AG09309 (cell line): ENCODE measurements at regions not wholly inside any gene's neighbourhood (a gene's known extent, or its start where the extent isn't known, plus 50 kb on each side); places are given as distances from the start of the nearest gene placed in this dataset.
"Not testable (repeated sequence)": the region's sequence is repeated elsewhere in the genome, so short reads cannot be mapped to it uniquely, and the experiment has no call there.

Experiments
- DNase-seq: peaks from one replicate; pipeline ENCODE4 v3.0.0-alpha.2; 2010; ENCODE audit warnings: low read depth
- H3K4me3 ChIP-seq: 2 replicates; pipeline ENCODE4 v1.5.1; 2011; ENCODE audit warnings: mild to moderate bottlenecking, low read depth, low read length, moderate library complexity; ENCODE audit not compliant: control insufficient read depth
- TF ChIP-seq, protein P1 (sequence below): IDR thresholded peaks from 2 replicates; pipeline ENCODE4 v1.5.1; 2011; ENCODE audit warnings: mild to moderate bottlenecking, low read depth, low read length, inconsistent platforms; ENCODE audit not compliant: insufficient read depth, control insufficient read depth; ENCODE audit errors: missing control alignments

DNA sequence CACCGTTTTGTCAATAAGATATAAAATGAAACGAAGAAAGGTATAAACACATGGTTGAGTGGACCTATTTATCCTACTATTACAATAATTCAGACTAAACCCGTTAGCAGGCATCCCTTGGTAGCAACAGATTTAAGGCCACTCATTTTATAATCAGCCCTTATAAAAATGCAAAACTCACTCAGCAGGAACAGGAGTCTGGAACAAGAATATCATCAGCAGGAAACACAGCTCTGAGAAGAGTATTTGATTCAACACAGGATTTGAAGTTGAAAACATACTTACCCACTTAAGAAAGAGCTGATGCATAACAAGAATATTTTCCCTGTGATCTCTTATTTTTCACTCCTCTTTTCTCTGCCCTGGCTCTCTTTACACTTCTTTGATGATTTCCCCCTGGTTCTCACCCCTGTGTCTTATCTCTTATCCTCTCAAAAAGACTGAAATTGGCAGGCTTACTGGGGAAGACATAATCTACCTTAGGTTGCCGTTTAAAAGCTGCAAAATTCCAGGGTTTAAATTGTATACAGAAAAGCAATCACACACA, 1722.7 kb downstream of the SLITRK5 start:
- TF ChIP-seq, protein P1, sequence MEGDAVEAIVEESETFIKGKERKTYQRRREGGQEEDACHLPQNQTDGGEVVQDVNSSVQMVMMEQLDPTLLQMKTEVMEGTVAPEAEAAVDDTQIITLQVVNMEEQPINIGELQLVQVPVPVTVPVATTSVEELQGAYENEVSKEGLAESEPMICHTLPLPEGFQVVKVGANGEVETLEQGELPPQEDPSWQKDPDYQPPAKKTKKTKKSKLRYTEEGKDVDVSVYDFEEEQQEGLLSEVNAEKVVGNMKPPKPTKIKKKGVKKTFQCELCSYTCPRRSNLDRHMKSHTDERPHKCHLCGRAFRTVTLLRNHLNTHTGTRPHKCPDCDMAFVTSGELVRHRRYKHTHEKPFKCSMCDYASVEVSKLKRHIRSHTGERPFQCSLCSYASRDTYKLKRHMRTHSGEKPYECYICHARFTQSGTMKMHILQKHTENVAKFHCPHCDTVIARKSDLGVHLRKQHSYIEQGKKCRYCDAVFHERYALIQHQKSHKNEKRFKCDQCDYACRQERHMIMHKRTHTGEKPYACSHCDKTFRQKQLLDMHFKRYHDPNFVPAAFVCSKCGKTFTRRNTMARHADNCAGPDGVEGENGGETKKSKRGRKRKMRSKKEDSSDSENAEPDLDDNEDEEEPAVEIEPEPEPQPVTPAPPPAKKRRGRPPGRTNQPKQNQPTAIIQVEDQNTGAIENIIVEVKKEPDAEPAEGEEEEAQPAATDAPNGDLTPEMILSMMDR, result no peak
- no peak for DNase-seq
- H3K4me3 ChIP-seq, result no peak overlapping the region

DNA sequence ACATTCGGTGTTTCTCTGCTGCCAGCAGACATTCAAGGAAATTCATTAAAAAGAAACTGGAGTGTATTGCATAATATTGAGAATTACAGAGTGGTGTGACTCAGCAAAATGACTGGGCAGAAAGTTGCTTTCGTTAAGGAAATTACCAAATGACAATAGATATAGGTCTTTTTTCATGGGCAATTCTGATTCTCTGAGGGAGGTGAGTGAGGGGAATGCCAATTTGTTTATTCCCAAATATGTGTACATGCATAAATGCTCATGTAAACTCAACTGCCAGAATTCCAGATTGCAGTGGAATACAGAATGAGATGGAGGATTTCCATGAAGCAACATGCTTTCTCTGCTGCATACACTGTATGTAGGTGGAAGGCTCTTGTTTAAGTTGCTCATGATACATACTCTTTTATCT, 1730.1 kb downstream of the SLITRK5 start:
- TF ChIP-seq, protein P1, result no peak
- no peak for DNase-seq
- no peak overlapping the region for H3K4me3 ChIP-seq

DNA sequence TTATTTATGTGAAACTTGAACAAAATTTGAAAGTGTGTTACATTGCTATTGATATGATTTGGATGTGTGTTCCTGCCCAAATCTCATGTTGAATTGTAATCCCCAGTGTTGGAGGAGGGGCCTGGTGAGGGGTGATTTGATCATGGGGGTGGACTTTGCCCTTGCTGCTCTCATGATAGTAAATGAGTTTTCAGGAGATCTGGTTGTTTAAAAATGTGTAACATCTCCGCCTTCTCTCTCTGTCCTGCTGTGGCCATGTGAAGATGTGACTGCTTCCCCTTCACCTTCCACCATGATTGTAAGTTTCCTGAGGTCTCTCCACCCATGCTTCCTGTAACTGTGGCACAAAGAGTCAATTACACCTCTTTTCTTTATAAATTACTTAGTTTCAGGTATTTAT, 1731.0 kb downstream of the SLITRK5 start:
- DNase-seq, result no peak
- TF ChIP-seq, protein P1, result no peak
- H3K4me3 ChIP-seq, result no peak overlapping the region

DNA sequence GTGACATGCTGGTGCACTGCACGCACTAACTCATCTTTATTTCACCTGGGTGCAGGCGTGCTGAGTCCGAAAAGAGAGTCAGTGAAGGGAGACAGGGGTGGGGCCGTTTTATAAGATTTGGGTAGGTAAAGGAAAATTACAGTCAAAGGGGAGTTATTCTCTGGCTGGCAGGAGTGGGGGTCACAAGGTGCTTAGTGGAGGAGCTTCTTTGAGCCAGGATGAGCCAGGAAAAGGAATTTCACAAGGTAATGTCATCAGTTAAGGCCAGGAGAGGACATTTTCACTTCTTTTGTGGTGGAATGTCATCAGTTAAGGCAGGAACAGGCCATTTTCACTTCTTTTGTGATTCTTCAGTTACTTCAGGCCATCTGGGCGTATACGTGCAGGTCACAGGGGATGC, 1734.9 kb downstream of the SLITRK5 start:
- DNase-seq, H3K4me3 ChIP-seq: not testable (repeated sequence)

DNA sequence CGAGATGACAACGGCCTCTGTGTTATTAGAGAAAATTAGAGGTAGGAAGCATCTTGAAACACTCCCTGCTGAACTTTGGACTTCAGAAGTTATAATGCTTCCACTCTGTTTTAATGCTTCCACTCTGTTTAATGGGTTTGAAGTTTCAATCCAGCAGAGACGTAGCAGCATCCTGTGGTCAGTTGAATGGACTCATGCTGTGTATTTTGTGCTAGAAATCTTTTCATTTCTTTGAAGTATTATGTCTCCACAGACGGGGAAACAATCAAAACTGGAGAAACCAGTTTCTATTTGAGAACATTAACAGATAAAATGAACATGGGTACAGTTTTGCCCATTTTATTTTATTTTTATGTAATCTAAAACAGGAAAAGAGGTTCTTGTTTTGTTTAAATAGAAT, 1736.2 kb downstream of the SLITRK5 start:
- no peak overlapping the region for H3K4me3 ChIP-seq
- no peak for DNase-seq
- TF ChIP-seq, protein P1, result no peak

DNA sequence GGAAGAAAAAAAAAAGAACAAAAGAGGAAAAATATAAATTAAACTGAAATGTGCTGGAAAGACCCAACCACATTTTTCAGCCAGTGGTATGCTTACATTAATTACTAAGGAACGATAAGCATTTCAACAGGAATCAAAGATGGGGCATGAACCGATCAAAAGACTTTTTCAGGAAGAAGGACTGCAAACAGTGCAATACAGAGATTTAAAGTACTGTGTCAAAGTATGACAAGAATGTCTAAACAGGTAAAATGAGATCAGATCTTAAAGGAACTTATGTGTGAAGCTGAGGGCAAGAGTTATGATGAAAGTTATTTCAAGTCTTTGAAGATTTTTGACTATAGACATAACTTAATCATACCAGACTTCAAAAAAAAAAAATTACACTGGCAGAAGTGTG, 1761.8 kb downstream of the SLITRK5 start:
- no peak overlapping the region for H3K4me3 ChIP-seq
- TF ChIP-seq, protein P1, result no peak
- no peak for DNase-seq

DNA sequence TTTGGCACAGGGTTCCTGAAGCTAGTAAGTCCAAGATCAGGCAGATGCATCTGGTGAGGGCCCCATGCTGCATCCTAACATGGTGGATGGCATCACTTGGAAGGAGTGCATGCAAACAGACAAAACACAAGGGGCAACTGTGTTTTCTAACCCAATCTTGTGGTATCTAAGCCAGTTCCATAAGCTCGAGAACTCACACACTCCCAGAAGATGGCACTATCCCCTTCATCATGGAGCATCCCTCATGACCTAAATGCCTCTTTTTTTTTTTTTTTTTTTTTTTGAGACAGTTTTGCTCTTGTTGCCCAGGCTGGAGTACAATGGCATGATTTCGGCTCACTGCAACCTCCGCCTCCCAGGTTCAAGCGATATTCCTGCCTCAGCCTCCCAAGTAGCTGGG, 1763.5 kb downstream of the SLITRK5 start:
- not testable (repeated sequence) for DNase-seq, H3K4me3 ChIP-seq

DNA sequence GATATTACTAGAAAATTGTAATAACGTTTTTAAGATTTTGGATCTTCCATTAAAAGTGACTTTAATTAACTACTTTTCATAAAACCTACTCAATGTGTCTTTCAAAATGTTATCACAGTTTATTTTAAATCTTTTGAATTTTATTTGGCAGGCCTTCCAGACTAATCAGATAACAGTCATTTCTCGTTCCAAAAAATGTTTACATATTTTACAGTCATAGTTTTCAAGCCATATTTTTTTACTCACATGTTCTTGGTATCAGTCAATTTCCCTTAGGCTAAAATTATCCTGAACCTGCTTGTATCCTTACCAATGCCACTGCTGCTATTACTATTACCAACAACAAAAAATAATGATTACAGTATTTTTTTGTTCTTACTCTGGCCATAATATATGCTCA, 1783.5 kb downstream of the SLITRK5 start:
- TF ChIP-seq, protein P1, result no peak
- no peak overlapping the region for H3K4me3 ChIP-seq
- DNase-seq, result no peak
